MCF 10A (cell line): ENCODE measurements at regions not wholly inside any gene's neighbourhood (a gene's known extent, or its start where the extent isn't known, plus 50 kb on each side); places are given as distances from the start of the nearest gene placed in this dataset.

ENCODE experiments used
- BruUV-seq: library from RNA; stranded (reverse); fragments of 400-500 nt; replicated peaks from 2 replicates; lab custom pipeline; 2021; lab: Mats Ljungman, UMichigan
- CTCF ChIA-PET: fragments of 300-600 bp; sonication (Branson Sonifier 250); formaldehyde crosslinking; extraction: SDS; loops from one replicate; lab custom pipeline; 2021; ENCODE audit warnings: antibody characterized with exemption, inconsistent platforms; lab: Yijun Ruan, JAX
- POLR2A ChIA-PET: fragments of 300-600, 350-650 bp; sonication (Branson Sonifier 250); formaldehyde crosslinking; extraction: SDS; loops from one replicate; lab custom pipeline; 2020; ENCODE audit warnings: antibody characterized with exemption, inconsistent platforms; lab: Yijun Ruan, JAX
- DNase-seq: peaks from one replicate; pipeline ENCODE4 v3.0.0-alpha.2; 2018; ENCODE audit not compliant: unreplicated experiment
- H3K27ac Mint-ChIP-seq: one replicate; pipeline ENCODE4 v1.8.0; 2022; ENCODE audit warnings: mild to moderate bottlenecking, low read depth, mixed read lengths; ENCODE audit not compliant: unreplicated experiment
- H3K27me3 Mint-ChIP-seq: one replicate; pipeline ENCODE4 v1.8.0; 2022; ENCODE audit warnings: mixed read lengths; ENCODE audit not compliant: insufficient read depth, unreplicated experiment
- H3K36me3 Mint-ChIP-seq: one replicate; pipeline ENCODE4 v1.8.0; 2022; ENCODE audit warnings: mild to moderate bottlenecking, moderate library complexity, mixed read lengths; ENCODE audit not compliant: insufficient read depth, unreplicated experiment
- H3K4me1 Mint-ChIP-seq: one replicate; pipeline ENCODE4 v1.8.0; 2022; ENCODE audit warnings: mixed read lengths; ENCODE audit not compliant: insufficient read depth, unreplicated experiment
- H3K4me3 Mint-ChIP-seq: one replicate; pipeline ENCODE4 v1.8.0; 2022; ENCODE audit warnings: mild to moderate bottlenecking, moderate library complexity, mixed read lengths; ENCODE audit not compliant: unreplicated experiment
- H3K9me3 Mint-ChIP-seq: one replicate; pipeline ENCODE4 v1.8.0; 2022; ENCODE audit warnings: mixed read lengths; ENCODE audit not compliant: unreplicated experiment
- CTCF ChIP-seq: fragments of 200-600 bp; IDR thresholded peaks from one replicate; pipeline ENCODE4 v1.8.0; 2022; ENCODE audit warnings: antibody characterized with exemption, mild to moderate bottlenecking; ENCODE audit not compliant: unreplicated experiment
- intact Hi-C: fragments of 100-400 bp; cut with micrococcal nuclease; formaldehyde crosslinking; loops from 2 replicates; pipeline ENCODE4 v1.14.1; 2022

GRCh38 chr18:34159691-34160185, 65.0 kb downstream of the NOL4 start:
- POLR2A ChIA-PET: no interaction called here
- H3K27ac Mint-ChIP-seq: no peak overlapping the region

GRCh38 chr18:34158881-34159690, 65.6 kb downstream of the NOL4 start:
- H3K36me3 Mint-ChIP-seq: no peaks in the 10 kb centered on the region
- no peak overlapping the region for H3K27ac Mint-ChIP-seq
- intact Hi-C loops: no loop called here
- no peak for DNase-seq
- H3K4me1 Mint-ChIP-seq: peaks cover under 1% of the 10 kb centered on the region
- no peaks in the 10 kb centered on the region for H3K27me3 Mint-ChIP-seq
- TF ChIP-seq CTCF: no peak
- ChIA-PET POLR2A (no interaction called here), CTCF (no interaction called here)
- H3K4me3 Mint-ChIP-seq: no peak overlapping the region
- no TSS peak for BruUV-seq
- H3K9me3 Mint-ChIP-seq: peaks cover 18% of the 10 kb centered on the region

More at GRCh38 chr18:34159691-34160185, 65.0 kb downstream of the NOL4 start:
- no peaks in the 10 kb centered on the region for H3K36me3 Mint-ChIP-seq
- DNase-seq: no peak
- no peaks in the 10 kb centered on the region for H3K27me3 Mint-ChIP-seq
- peaks cover 18% of the 10 kb centered on the region for H3K9me3 Mint-ChIP-seq
- no TSS peak for BruUV-seq
- H3K4me3 Mint-ChIP-seq: no peak overlapping the region
- no peak for TF ChIP-seq CTCF
- intact Hi-C loops: no loop called here
- CTCF ChIA-PET: no interaction called here
- H3K4me1 Mint-ChIP-seq: no peaks in the 10 kb centered on the region

DNA sequence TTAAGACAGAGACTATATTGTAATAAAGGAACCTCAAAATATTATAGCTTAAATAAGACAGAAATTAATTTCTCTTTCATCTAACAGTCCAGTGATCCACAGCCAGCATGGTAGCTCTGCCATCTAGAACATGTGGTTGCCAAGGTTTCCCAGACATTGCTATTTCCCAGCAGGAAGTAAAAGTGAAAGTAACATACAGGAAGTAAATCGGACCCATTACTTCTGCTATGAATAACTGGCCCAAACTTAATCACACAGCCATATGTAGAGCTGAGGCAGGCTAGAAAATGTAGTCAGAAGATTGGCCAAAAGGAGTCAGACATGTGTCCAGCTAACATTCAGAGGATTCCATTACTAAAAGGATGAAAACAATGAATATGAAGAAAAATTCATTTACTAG, 71.0 kb downstream of the NOL4 start:
- Mint-ChIP-seq H3K4me3 (peak overlapping the region; percentile 55), H3K36me3 (no peaks in the 10 kb centered on the region), H3K9me3 (peaks cover 1% of the 10 kb centered on the region), H3K27ac (peak overlapping the region; percentile 47), H3K27me3 (no peaks in the 10 kb centered on the region), H3K4me1 (peaks cover 6% of the 10 kb centered on the region)
- no peak for TF ChIP-seq CTCF
- intact Hi-C loops: no loop called here
- CTCF ChIA-PET: interaction anchor here (0.6 to 1.2 kb wide), 2 partner anchors 28 to 32 kb away, joined by 4 to 5 read pairs; no protein-coding TSS in a partner anchor
- BruUV-seq: no TSS peak
- POLR2A ChIA-PET: no interaction called here
- peak; percentile 21 for DNase-seq

- H3K9me3 Mint-ChIP-seq: peaks cover 13% of the 10 kb centered on the region
- ChIA-PET CTCF (interaction anchor here (0.7 to 1.6 kb wide), 3 partner anchors 8 to 587 kb away, joined by 3 to 13 read pairs (median 5); no protein-coding TSS in a partner anchor), POLR2A (no interaction called here)
- H3K4me3 Mint-ChIP-seq: no peak overlapping the region
- H3K36me3 Mint-ChIP-seq: no peaks in the 10 kb centered on the region
- DNase-seq: no peak
- no TSS peak for BruUV-seq
- no peaks in the 10 kb centered on the region for H3K4me1 Mint-ChIP-seq
- no peak for TF ChIP-seq CTCF
- intact Hi-C loops: no loop called here
- no peak overlapping the region for H3K27ac Mint-ChIP-seq
- no peaks in the 10 kb centered on the region for H3K27me3 Mint-ChIP-seq
These were observed 93.7 kb downstream of the NOL4 start for GRCh38 chr18:34131006-34131405.
